ENCODE measurements at regions not wholly inside any gene's neighbourhood (a gene's known extent, or its start where the extent isn't known, plus 50 kb on each side); places are given as distances from the start of the nearest gene placed in this dataset.

- BruUV-seq (replicated peaks): no TSS peak
- Histone ChIP-seq H3K36me3 (ENCODE audit: control insufficient read depth in 2 of 2, insufficient read depth in 2 of 2, low read length in 1 of 2) (no peaks in the 10 kb centered on the region), H3K4me2 (ENCODE audit: control insufficient read depth, insufficient read depth) (no peak overlapping the region), H3K27ac (ENCODE audit: control insufficient read depth, insufficient read depth) (no peak overlapping the region), H4K20me1 (ENCODE audit: control insufficient read depth, insufficient read depth) (no peaks in the 10 kb centered on the region), H3K4me1 (ENCODE audit: control insufficient read depth, insufficient read depth, low read length) (no peaks in the 10 kb centered on the region), H2AFZ (ENCODE audit: control insufficient read depth, low read depth, low read length) (no peak overlapping the region), H3K27me3 (replicated peaks in 1 of 2; ENCODE audit: control insufficient read depth in 2 of 2, insufficient read depth in 2 of 2, low read length in 1 of 2) (no peaks in the 10 kb centered on the region), H3K9me3 (replicated peaks; ENCODE audit: control insufficient read depth, insufficient read depth, low read length) (no peaks in the 10 kb centered on the region), H3K4me3 (no peak overlapping the region), H3K9ac (ENCODE audit: control insufficient read depth, insufficient read depth, low read length) (no peak overlapping the region), H3K79me2 (ENCODE audit: control insufficient read depth, insufficient read depth, low read length) (no peaks in the 10 kb centered on the region)
- ATAC-seq (no peak), DNase-seq (ENCODE audit: low read depth, low spot score) (no peak), FAIRE-seq (no peak)
- RAD21 ChIA-PET (ENCODE audit: unreplicated experiment): no interaction called here
- intact Hi-C loops (cut with micrococcal nuclease; ENCODE audit: unreplicated experiment): loop anchor here (1.0 kb wide), 1 partner anchor 10 kb away; no protein-coding TSS in a partner anchor
- POLR2A ChIA-PET: no interaction called here
- in situ Hi-C loops (cut with MboI): no loop called here
- TF ChIP-seq NBN (IDR thresholded peaks at IDR 0.05) (no peak), EGR1 (IDR thresholded peaks at IDR 0.05; ENCODE audit: borderline replicate concordance in 1 of 2, low read depth in 2 of 2, low read length in 2 of 2) (no peak), E2F4 (IDR thresholded peaks at IDR 0.05; ENCODE audit: low read depth, low read length) (no peak), BHLHE40 (IDR thresholded peaks at IDR 0.05; ENCODE audit: borderline replicate concordance in 1 of 2, low read depth in 2 of 2, low read length in 1 of 2) (no peak), RB1 (IDR thresholded peaks at IDR 0.05; ENCODE audit: borderline replicate concordance) (no peak)
- CTCF ChIA-PET: no interaction called here
- WGBS (ENCODE audit: insufficient coverage, insufficient replicate concordance, low lambda C conversion rate, missing lambda C conversion rate): 19% methylated on average over 2 of the region's 2 CpGs
- SMC1A ChIA-PET (ENCODE audit: uncharacterized antibody, unreplicated experiment): interaction anchor here (0.7 kb wide), 1 partner anchor 14 kb away, joined by 3 read pairs; no protein-coding TSS in a partner anchor
These were observed 64.5 kb upstream of the SEMA6D start for GRCh38 chr15:47652844-47653243.

DNA sequence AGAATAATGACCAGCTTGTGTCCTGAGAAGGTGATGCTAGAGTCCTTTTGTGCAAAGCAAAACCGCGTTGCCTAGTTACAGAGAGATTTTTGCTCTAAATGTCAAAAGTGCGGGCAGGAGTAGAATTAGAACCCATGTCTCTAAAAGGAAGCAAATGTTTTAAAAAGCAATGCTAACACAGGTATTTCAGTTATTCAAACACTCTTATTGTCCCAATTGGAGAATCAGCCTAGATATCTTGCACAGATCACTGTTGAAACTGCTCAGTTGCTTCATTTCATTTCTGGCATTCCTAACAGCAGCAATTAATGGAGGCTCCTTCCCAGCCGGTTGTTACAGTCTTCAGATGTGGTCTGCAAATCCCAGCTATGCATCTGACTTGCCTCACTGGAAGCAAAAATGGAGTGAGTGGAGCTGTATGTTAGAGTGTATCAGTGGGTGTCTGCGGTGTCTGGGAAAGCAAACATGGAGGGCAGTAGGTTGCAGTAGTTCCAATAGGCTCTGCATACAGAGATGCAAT is 55.6 kb upstream of the SEMA6D start:
- no peaks in the 10 kb centered on the region for H3K4me1 ChIP-seq (ENCODE audit: control insufficient read depth, insufficient read depth, low read length)
- H3K36me3 ChIP-seq (ENCODE audit: control insufficient read depth in 2 of 2, insufficient read depth in 2 of 2, low read length in 1 of 2): no peaks in the 10 kb centered on the region
- RAD21 ChIA-PET (ENCODE audit: unreplicated experiment): no interaction called here
- H3K4me3 ChIP-seq: no peak overlapping the region
- DNase-seq (ENCODE audit: low read depth, low spot score) (no peak), ATAC-seq (no peak), FAIRE-seq (no peak)
- WGBS (ENCODE audit: insufficient coverage, insufficient replicate concordance, low lambda C conversion rate, missing lambda C conversion rate): 79% methylated on average over 5 of the region's 5 CpGs
- no peaks in the 10 kb centered on the region for H3K79me2 ChIP-seq (ENCODE audit: control insufficient read depth, insufficient read depth, low read length)
- SMC1A ChIA-PET (ENCODE audit: uncharacterized antibody, unreplicated experiment): no interaction called here
- POLR2A ChIA-PET: no interaction called here
- no peaks in the 10 kb centered on the region for H4K20me1 ChIP-seq (ENCODE audit: control insufficient read depth, insufficient read depth)
- H3K9ac ChIP-seq (ENCODE audit: control insufficient read depth, insufficient read depth, low read length): no peak overlapping the region
- no TSS peak for BruUV-seq (replicated peaks)
- in situ Hi-C loops (cut with MboI) (no loop called here), intact Hi-C loops (cut with micrococcal nuclease; ENCODE audit: unreplicated experiment) (no loop called here)
- no peak overlapping the region for H2AFZ ChIP-seq (ENCODE audit: control insufficient read depth, low read depth, low read length)
- no peaks in the 10 kb centered on the region for H3K9me3 ChIP-seq (replicated peaks; ENCODE audit: control insufficient read depth, insufficient read depth, low read length)
- H3K27ac ChIP-seq (ENCODE audit: control insufficient read depth, insufficient read depth): no peak overlapping the region
- no peaks in the 10 kb centered on the region for H3K27me3 ChIP-seq (replicated peaks in 1 of 2; ENCODE audit: control insufficient read depth in 2 of 2, insufficient read depth in 2 of 2, low read length in 1 of 2)
- no peak overlapping the region for H3K4me2 ChIP-seq (ENCODE audit: control insufficient read depth, insufficient read depth)
- CTCF ChIA-PET: no interaction called here
- TF ChIP-seq MEF2B (IDR thresholded peaks at IDR 0.05; ENCODE audit: partially characterized antibody, poor library complexity, severe bottlenecking) (no peak), NR2C2 (IDR thresholded peaks at IDR 0.05; ENCODE audit: borderline replicate concordance, control insufficient read depth, insufficient read length, low read depth) (no peak), ATF7 (IDR thresholded peaks at IDR 0.05; ENCODE audit: low read depth) (no peak), MYC (IDR thresholded peaks at IDR 0.05; ENCODE audit: insufficient read depth, insufficient read length, insufficient replicate concordance, low read length, severe bottlenecking) (no peak), SREBF1 (IDR thresholded peaks at IDR 0.05; ENCODE audit: low read length) (no peak), POU2F2 (IDR thresholded peaks at IDR 0.05; ENCODE audit: borderline replicate concordance, low read depth, low read length) (no peak), ESRRA (IDR thresholded peaks at IDR 0.05; ENCODE audit: low read length) (no peak), CEBPB (IDR thresholded peaks at IDR 0.05; ENCODE audit: borderline replicate concordance in 1 of 2, low read depth in 2 of 2, low read length in 2 of 2) (no peak), TARDBP (IDR thresholded peaks at IDR 0.05; ENCODE audit: borderline replicate concordance) (no peak)

All from GM12878 (cell line).